Suprapubic skin (tissue), 4 donors: ENCODE measurements at regions not wholly inside any gene's neighbourhood (a gene's known extent, or its start where the extent isn't known, plus 50 kb on each side); places are given as distances from the start of the nearest gene placed in this dataset.

Experiments used
- POLR2A ChIP-seq, 2 donors: fragments of 450-650 bp; IDR thresholded peaks; one replicate each; pipeline ENCODE4 v1.6.1; 2017; ENCODE audit warnings: antibody characterized with exemption in 2 of 2, mild to moderate bottlenecking in 2 of 2, moderate library complexity in 2 of 2
- POLR2AphosphoS5 ChIP-seq, 3 donors: sonication (generic); formaldehyde crosslinking; IDR thresholded peaks; one replicate each; pipeline ENCODE4 v1.6.1; 2017; ENCODE audit warnings: antibody characterized with exemption in 3 of 3
- TF ChIP-seq, protein P1 (sequence below), 2 donors: fragments of 200-600 bp in 1 of 2; fragments of 450-650 bp in 1 of 2; sonication (generic) in 1 of 2; IDR thresholded peaks; one replicate each; pipeline ENCODE4 v1.5.1; 2016 to 2019; ENCODE audit warnings: antibody characterized with exemption in 2 of 2, mild to moderate bottlenecking in 1 of 2, moderate library complexity in 1 of 2

DNA sequence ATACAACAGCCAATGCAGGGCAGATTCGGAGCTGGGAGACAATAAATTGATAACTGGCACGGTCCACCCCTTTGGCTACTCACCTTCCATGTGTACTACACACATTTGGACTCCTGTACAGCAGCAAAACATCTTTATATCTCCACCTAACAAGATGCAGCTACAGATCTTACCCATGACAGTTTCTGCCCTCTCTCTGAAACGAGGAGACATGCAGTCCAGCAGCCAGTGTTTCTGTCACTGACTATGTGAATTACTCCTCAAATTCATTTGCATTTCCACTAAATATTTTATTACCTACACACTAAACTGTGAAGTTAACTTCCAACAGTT, 58.7 kb upstream of the BEGAIN start:
- TF ChIP-seq, protein P1, sequence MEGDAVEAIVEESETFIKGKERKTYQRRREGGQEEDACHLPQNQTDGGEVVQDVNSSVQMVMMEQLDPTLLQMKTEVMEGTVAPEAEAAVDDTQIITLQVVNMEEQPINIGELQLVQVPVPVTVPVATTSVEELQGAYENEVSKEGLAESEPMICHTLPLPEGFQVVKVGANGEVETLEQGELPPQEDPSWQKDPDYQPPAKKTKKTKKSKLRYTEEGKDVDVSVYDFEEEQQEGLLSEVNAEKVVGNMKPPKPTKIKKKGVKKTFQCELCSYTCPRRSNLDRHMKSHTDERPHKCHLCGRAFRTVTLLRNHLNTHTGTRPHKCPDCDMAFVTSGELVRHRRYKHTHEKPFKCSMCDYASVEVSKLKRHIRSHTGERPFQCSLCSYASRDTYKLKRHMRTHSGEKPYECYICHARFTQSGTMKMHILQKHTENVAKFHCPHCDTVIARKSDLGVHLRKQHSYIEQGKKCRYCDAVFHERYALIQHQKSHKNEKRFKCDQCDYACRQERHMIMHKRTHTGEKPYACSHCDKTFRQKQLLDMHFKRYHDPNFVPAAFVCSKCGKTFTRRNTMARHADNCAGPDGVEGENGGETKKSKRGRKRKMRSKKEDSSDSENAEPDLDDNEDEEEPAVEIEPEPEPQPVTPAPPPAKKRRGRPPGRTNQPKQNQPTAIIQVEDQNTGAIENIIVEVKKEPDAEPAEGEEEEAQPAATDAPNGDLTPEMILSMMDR (IDR thresholded peaks at IDR 0.05), result no peak
- TF ChIP-seq POLR2A (IDR thresholded peaks at IDR 0.05) (no peak), POLR2AphosphoS5 (IDR thresholded peaks at IDR 0.05) (no peak)
